Left lung (tissue), 4 donors: ENCODE measurements at regions not wholly inside any gene's neighbourhood (a gene's known extent, or its start where the extent isn't known, plus 50 kb on each side); places are given as distances from the start of the nearest gene placed in this dataset.
"Not testable (repeated sequence)": the region's sequence is repeated elsewhere in the genome, so short reads cannot be mapped to it uniquely, and the experiment has no call there.

Source experiments
- ATAC-seq: fragments of 200-7000 bp; cut with Tn5 transposase; one replicate; pipeline ENCODE4 v1.9.1; 2020; ENCODE audit warnings: moderate library complexity
- DNase-seq, 4 donors: peaks; one replicate each; pipeline ENCODE4 v3.0.0-alpha.2; 2013 to 2020
- H3K27ac ChIP-seq, 2 donors: fragments of 200-600 bp; sonication (generic) in 1 of 2; one replicate each; pipeline versions ENCODE4 v1.5.0 to v1.8.0; 2020 to 2021
- H3K27me3 ChIP-seq, 2 donors: fragments of 200-600 bp; sonication (generic) in 1 of 2; one replicate each; pipeline versions ENCODE4 v1.5.0 to v1.8.0; 2020 to 2021
- H3K36me3 ChIP-seq, 2 donors: fragments of 200-600 bp; sonication (generic) in 1 of 2; one replicate each; pipeline versions ENCODE4 v1.5.0 to v1.8.0; 2020 to 2021
- H3K4me1 ChIP-seq, 2 donors: fragments of 200-600 bp; one replicate each; pipeline ENCODE4 v1.8.0; 2021
- H3K4me3 ChIP-seq, 2 donors: fragments of 200-600 bp; sonication (generic) in 1 of 2; one replicate each; pipeline versions ENCODE4 v1.5.0 to v1.8.0; 2020 to 2021; ENCODE audit warnings: mild to moderate bottlenecking in 1 of 2
- H3K9me3 ChIP-seq, 2 donors: fragments of 200-600 bp; sonication (generic) in 1 of 2; one replicate each; pipeline versions ENCODE4 v1.5.0 to v1.8.0; 2020 to 2021
- intact Hi-C, 2 donors: fragments of 100-400 bp; cut with DNase I; formaldehyde crosslinking; loops; one replicate each; pipeline versions ENCODE4 v1.11.2 to v1.14.2; 2022
- TF ChIP-seq, protein P1 (sequence below), 2 donors: fragments of 200-600 bp; sonication (generic) in 1 of 2; IDR thresholded peaks; one replicate each; pipeline versions ENCODE4 v1.5.0 to v1.8.0; 2021; ENCODE audit warnings: antibody characterized with exemption in 2 of 2
- donor health status: DM: no; HTN: yes; CAD: no.
- donor health status: DM: no; HTN: no; CAD: no.

DNA sequence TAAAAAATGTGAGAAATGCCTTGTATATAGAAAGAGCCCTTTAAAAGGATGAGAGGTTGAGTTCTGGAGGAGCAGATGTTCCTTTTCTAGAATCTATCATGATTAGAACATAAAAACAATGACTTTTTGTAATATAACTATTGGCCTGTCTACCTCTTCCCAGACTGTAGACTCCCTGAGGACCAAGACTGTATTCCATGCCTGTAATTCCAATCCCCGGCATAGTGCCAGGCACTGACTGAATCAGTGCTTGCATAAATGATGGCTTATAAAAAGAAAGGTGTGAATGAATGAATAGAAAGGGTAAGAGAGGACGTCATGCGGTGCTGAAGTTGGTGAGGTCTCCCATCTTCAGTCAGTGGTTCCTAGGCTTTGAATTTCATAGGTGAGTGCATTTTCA lies 92.6 kb upstream of the GDNF start:
- TF ChIP-seq, protein P1, sequence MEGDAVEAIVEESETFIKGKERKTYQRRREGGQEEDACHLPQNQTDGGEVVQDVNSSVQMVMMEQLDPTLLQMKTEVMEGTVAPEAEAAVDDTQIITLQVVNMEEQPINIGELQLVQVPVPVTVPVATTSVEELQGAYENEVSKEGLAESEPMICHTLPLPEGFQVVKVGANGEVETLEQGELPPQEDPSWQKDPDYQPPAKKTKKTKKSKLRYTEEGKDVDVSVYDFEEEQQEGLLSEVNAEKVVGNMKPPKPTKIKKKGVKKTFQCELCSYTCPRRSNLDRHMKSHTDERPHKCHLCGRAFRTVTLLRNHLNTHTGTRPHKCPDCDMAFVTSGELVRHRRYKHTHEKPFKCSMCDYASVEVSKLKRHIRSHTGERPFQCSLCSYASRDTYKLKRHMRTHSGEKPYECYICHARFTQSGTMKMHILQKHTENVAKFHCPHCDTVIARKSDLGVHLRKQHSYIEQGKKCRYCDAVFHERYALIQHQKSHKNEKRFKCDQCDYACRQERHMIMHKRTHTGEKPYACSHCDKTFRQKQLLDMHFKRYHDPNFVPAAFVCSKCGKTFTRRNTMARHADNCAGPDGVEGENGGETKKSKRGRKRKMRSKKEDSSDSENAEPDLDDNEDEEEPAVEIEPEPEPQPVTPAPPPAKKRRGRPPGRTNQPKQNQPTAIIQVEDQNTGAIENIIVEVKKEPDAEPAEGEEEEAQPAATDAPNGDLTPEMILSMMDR (IDR thresholded peaks at IDR 0.05): no peak
- H3K27me3 ChIP-seq: no peaks in the 10 kb centered on the region
- H3K9me3 ChIP-seq: peaks cover 0 to 5% of the 10 kb centered on the region in 2 donors
- no peak overlapping the region for H3K4me3 ChIP-seq
- H3K27ac ChIP-seq: no peak overlapping the region
- intact Hi-C loops: no loop called here
- H3K4me1 ChIP-seq: no peaks in the 10 kb centered on the region
- ATAC-seq (no peak), DNase-seq (no peak)
- no peaks in the 10 kb centered on the region for H3K36me3 ChIP-seq

DNA sequence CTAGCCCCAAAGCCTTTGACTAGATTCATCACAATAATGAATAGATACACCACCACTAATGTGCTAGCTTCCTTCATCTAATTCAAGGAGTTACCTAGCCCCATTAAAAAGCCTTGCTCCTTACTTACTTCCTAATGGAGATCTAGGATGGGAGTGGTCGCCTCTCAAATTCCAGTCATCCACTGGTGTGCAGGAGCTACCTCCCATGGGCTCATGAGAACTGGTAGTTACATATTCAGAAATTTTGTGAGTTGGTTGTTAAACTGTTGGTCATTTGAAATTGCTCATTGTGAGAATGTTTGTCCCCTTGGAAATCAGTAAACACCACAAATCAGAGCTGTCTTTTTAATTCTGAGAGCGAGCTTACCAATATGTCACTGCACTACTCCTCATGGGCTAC lies 91.7 kb upstream of the GDNF start:
- ATAC-seq: no peak
- TF ChIP-seq, protein P1 (IDR thresholded peaks at IDR 0.05): no peak

GRCh38 chr5:37930350-37930749 lies 90.5 kb upstream of the GDNF start:
- TF ChIP-seq, protein P1 (IDR thresholded peaks at IDR 0.05): no peak
- Histone ChIP-seq H3K27me3 (no peaks in the 10 kb centered on the region), H3K36me3 (no peaks in the 10 kb centered on the region), H3K27ac (no peak overlapping the region), H3K4me3 (no peak overlapping the region), H3K4me1 (no peaks in the 10 kb centered on the region), H3K9me3 (no peaks in the 10 kb centered on the region)
- DNase-seq (no peak), ATAC-seq (no peak)
- intact Hi-C loops: no loop called here

More for the DNA sequence above, 91.7 kb upstream of the GDNF start:
- no peak for DNase-seq
- Histone ChIP-seq H3K9me3 (peaks cover 0 to under 1% of the 10 kb centered on the region in 2 donors), H3K4me1 (no peaks in the 10 kb centered on the region), H3K4me3 (no peak overlapping the region), H3K27me3 (no peaks in the 10 kb centered on the region), H3K27ac (no peak overlapping the region), H3K36me3 (no peaks in the 10 kb centered on the region)
- intact Hi-C loops: no loop called here

DNA sequence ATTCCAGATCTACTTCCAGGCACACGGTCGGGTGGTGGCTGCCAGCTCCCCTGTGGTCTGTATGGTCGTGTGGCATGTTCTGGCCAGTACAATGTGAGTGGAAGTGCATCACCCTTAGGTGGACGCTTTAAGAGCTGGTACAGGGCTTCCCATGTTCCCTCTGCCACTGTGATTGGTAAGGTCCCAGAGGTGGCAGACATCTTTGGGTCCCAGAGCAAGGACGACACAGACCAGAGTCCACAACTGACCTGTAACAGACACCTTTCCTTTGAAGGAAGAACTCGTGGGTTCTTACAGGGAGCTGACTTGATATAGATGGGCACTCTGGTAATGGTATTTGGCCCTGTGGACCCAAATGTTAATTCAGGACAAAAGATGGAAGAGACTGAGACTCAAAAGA lies 90.0 kb upstream of the GDNF start:
- DNase-seq (no peak), ATAC-seq (no peak)
- TF ChIP-seq, protein P1 (IDR thresholded peaks at IDR 0.05): no peak
- no peak overlapping the region for H3K27ac ChIP-seq
- H3K9me3 ChIP-seq: no peaks in the 10 kb centered on the region
- intact Hi-C loops: no loop called here
- H3K4me1 ChIP-seq: no peaks in the 10 kb centered on the region
- H3K36me3 ChIP-seq: no peaks in the 10 kb centered on the region
- no peaks in the 10 kb centered on the region for H3K27me3 ChIP-seq
- no peak overlapping the region for H3K4me3 ChIP-seq

DNA sequence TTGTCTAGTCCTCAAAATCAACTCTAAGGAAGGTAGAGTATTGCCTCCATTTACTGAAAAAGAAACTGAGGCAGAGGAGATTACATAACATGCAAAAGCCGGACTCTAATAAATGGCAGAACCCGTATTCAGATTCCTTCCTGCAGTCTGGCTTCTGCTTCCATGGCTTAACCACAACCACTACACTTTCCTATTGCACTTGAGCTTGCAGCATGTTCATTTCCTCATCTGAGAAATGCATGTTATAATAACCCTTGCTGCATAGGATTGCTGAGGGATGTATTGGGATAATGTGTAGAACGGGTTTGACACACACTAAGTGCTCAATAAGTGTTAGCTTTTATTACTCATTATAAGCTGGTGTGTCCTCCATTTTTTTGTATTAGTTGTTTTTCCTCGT lies 87.9 kb upstream of the GDNF start:
- H3K4me1 ChIP-seq, DNase-seq, ATAC-seq, H3K27me3 ChIP-seq, H3K27ac ChIP-seq, intact Hi-C loops, H3K36me3 ChIP-seq, H3K4me3 ChIP-seq, H3K9me3 ChIP-seq: not testable (repeated sequence)

DNA sequence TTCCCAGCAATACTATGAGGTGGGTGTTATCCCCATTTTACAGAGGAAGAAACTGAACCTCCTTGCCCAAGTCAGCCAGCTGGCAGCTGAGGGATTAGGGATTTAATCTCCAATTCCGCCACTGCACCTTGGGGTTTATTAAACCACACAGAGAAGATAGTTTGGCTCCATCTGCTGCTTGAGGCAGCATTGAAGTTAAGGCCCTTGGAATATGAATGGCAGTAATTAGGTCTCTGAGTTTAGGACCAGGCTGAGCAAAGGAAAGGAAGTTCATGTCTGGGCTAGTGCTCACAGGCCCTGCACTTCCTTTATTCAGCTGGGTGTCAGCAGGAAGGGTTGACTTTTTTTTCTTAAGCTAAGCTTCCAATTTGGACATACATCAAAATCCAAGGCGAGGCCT lies 86.9 kb upstream of the GDNF start:
- intact Hi-C loops: no loop called here
- ATAC-seq (no peak), DNase-seq (no peak)
- Histone ChIP-seq H3K27ac (no peak overlapping the region), H3K4me1 (no peaks in the 10 kb centered on the region), H3K4me3 (no peak overlapping the region), H3K27me3 (no peaks in the 10 kb centered on the region), H3K9me3 (no peaks in the 10 kb centered on the region), H3K36me3 (no peaks in the 10 kb centered on the region)
- TF ChIP-seq, protein P1 (IDR thresholded peaks at IDR 0.05): no peak
